Right forelimb (tissue), 1 donor: ENCODE measurements at regions not wholly inside any gene's neighbourhood (a gene's known extent, or its start where the extent isn't known, plus 50 kb on each side); places are given as distances from the start of the nearest gene placed in this dataset.
"Not testable (repeated sequence)": the region's sequence is repeated elsewhere in the genome, so short reads cannot be mapped to it uniquely, and the experiment has no call there.

Source experiments
- DNase-seq: peaks from one replicate; pipeline ENCODE4 v3.0.0-alpha.2; 2018

- DNase-seq, result no peak
Observed at GRCh38 chr3:159401069-159401468, 587.6 kb upstream of the IL12A start.

- DNase-seq, result not testable (repeated sequence)
Observed at GRCh38 chr3:159409711-159410110, 578.9 kb upstream of the IL12A start.

- no peak for DNase-seq
Observed at GRCh38 chr3:159413319-159413718, 575.3 kb upstream of the IL12A start.

- DNase-seq, result no peak
Observed at GRCh38 chr3:159416856-159417255, 571.8 kb upstream of the IL12A start.

GRCh38 chr3:159417761-159418160 is 570.9 kb upstream of the IL12A start:
- no peak for DNase-seq

GRCh38 chr3:159418571-159419526 is 569.8 kb upstream of the IL12A start:
- no peak for DNase-seq

- no peak for DNase-seq
Observed at GRCh38 chr3:159429702-159430101, 558.9 kb upstream of the IL12A start.

GRCh38 chr3:159432682-159433340 is 555.8 kb upstream of the IL12A start:
- no peak for DNase-seq

- no peak for DNase-seq
Observed at GRCh38 chr3:159439346-159439745, 549.3 kb upstream of the IL12A start.

GRCh38 chr3:159441279-159441678 is 547.4 kb upstream of the IL12A start:
- no peak for DNase-seq

GRCh38 chr3:159443266-159443665 is 545.4 kb upstream of the IL12A start:
- DNase-seq, result no peak

GRCh38 chr3:159447841-159448240 is 540.8 kb upstream of the IL12A start:
- no peak for DNase-seq

GRCh38 chr3:159448902-159449301 is 539.7 kb upstream of the IL12A start:
- DNase-seq, result no peak

- no peak for DNase-seq
Observed at GRCh38 chr3:159451067-159451466, 537.6 kb upstream of the IL12A start.

GRCh38 chr3:159451482-159451881 is 537.2 kb upstream of the IL12A start:
- DNase-seq, result no peak

GRCh38 chr3:159453036-159453435 is 535.6 kb upstream of the IL12A start:
- DNase-seq, result no peak

GRCh38 chr3:159453945-159454344 is 534.7 kb upstream of the IL12A start:
- DNase-seq, result no peak

- no peak for DNase-seq
Observed at GRCh38 chr3:159455741-159456181, 532.9 kb upstream of the IL12A start.

- DNase-seq, result no peak
Observed at GRCh38 chr3:159458010-159458409, 530.6 kb upstream of the IL12A start.

GRCh38 chr3:159458982-159459381 is 529.7 kb upstream of the IL12A start:
- no peak for DNase-seq

GRCh38 chr3:159472611-159473010 is 516.0 kb upstream of the IL12A start:
- DNase-seq, result no peak

GRCh38 chr3:159473206-159473605 is 515.4 kb upstream of the IL12A start:
- DNase-seq, result no peak

- DNase-seq, result no peak
Observed at GRCh38 chr3:159480046-159480445, 508.6 kb upstream of the IL12A start.
